ENCODE measurements at regions not wholly inside any gene's neighbourhood (a gene's known extent, or its start where the extent isn't known, plus 50 kb on each side); places are given as distances from the start of the nearest gene placed in this dataset.

DNA sequence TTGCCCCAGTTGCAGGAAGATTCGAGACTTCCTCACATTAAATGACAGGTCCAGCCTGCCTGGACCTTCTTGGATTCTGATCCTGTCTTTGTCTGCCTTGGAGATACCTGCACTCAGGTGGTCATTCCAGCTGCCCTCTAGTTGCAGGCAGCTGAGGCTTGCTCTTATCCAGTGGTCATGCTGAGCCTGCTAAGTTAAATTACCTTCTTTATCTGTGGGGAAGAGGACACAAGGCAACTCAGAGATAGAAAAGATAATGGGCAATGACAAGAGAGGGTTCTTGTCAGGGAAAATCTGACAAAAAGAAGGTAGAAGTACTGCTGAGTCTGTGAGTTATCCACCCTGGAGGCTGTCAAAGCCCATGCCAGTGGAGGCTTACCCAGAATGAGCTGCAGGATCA, 401.4 kb downstream of the MID1IP1 start:
- H4K20me1 ChIP-seq (ENCODE audit: control insufficient read depth, insufficient read depth, low read depth, low read length), result no peaks in the 10 kb centered on the region
- no peak for TF ChIP-seq EZH2phosphoT487 (IDR thresholded peaks at IDR 0.05; ENCODE audit: borderline replicate concordance, low read length)
- H3K4me3 ChIP-seq (ENCODE audit: low read length), result no peak overlapping the region

GRCh38 chrX:39203427-39203826, 402.2 kb downstream of the MID1IP1 start:
- H3K27ac ChIP-seq (ENCODE audit: low read depth, low read length), result no peak overlapping the region
- no peaks in the 10 kb centered on the region for H3K36me3 ChIP-seq (ENCODE audit: control insufficient read depth, low read length)
- TF ChIP-seq EZH2phosphoT487 (IDR thresholded peaks at IDR 0.05; ENCODE audit: borderline replicate concordance, low read length) (no peak), CTCF (IDR thresholded peaks at IDR 0.05; ENCODE audit: low read depth, low read length, poor library complexity, severe bottlenecking) (no peak)
- no peak overlapping the region for H3K4me3 ChIP-seq (ENCODE audit: low read length)
- H3F3A ChIP-seq (ENCODE audit: control insufficient read depth, insufficient read depth), result no peaks in the 10 kb centered on the region
- H3K9me3 ChIP-seq (ENCODE audit: control insufficient read depth, insufficient read depth, low read length), result no peaks in the 10 kb centered on the region
- no peaks in the 10 kb centered on the region for H3K9me2 ChIP-seq (replicated peaks; ENCODE audit: control insufficient read depth, low read length)
- H4K20me1 ChIP-seq (ENCODE audit: control insufficient read depth, insufficient read depth, low read depth, low read length), result no peaks in the 10 kb centered on the region
- no peak overlapping the region for H3K4me2 ChIP-seq (ENCODE audit: low read length)
- no peaks in the 10 kb centered on the region for H3K79me2 ChIP-seq (ENCODE audit: control insufficient read depth, low read length)
- no peaks in the 10 kb centered on the region for H3K27me3 ChIP-seq (ENCODE audit: control insufficient read depth, low read length)
- no peaks in the 10 kb centered on the region for H3K4me1 ChIP-seq (ENCODE audit: control insufficient read depth, low read length)

More for the DNA sequence above, 401.4 kb downstream of the MID1IP1 start:
- Histone ChIP-seq H3K27me3 (ENCODE audit: control insufficient read depth, low read length) (no peaks in the 10 kb centered on the region), H3K9me3 (ENCODE audit: control insufficient read depth, insufficient read depth, low read length) (no peaks in the 10 kb centered on the region), H3K27ac (ENCODE audit: low read depth, low read length) (no peak overlapping the region), H3K4me1 (ENCODE audit: control insufficient read depth, low read length) (no peaks in the 10 kb centered on the region), H3K4me2 (ENCODE audit: low read length) (no peak overlapping the region), H3F3A (ENCODE audit: control insufficient read depth, insufficient read depth) (no peaks in the 10 kb centered on the region), H3K36me3 (ENCODE audit: control insufficient read depth, low read length) (no peaks in the 10 kb centered on the region), H3K9me2 (replicated peaks; ENCODE audit: control insufficient read depth, low read length) (no peaks in the 10 kb centered on the region), H3K79me2 (ENCODE audit: control insufficient read depth, low read length) (no peaks in the 10 kb centered on the region)

- Histone ChIP-seq H3K4me1 (ENCODE audit: control insufficient read depth, low read length) (no peaks in the 10 kb centered on the region), H3K79me2 (ENCODE audit: control insufficient read depth, low read length) (no peaks in the 10 kb centered on the region), H3K9me2 (replicated peaks; ENCODE audit: control insufficient read depth, low read length) (no peaks in the 10 kb centered on the region), H3K27ac (ENCODE audit: low read depth, low read length) (no peak overlapping the region), H3F3A (ENCODE audit: control insufficient read depth, insufficient read depth) (no peaks in the 10 kb centered on the region), H3K27me3 (ENCODE audit: control insufficient read depth, low read length) (no peaks in the 10 kb centered on the region), H3K36me3 (ENCODE audit: control insufficient read depth, low read length) (no peaks in the 10 kb centered on the region), H3K4me2 (ENCODE audit: low read length) (no peak overlapping the region), H3K4me3 (ENCODE audit: low read length) (no peak overlapping the region), H4K20me1 (ENCODE audit: control insufficient read depth, insufficient read depth, low read depth, low read length) (no peaks in the 10 kb centered on the region), H3K9me3 (ENCODE audit: control insufficient read depth, insufficient read depth, low read length) (no peaks in the 10 kb centered on the region)
- TF ChIP-seq EZH2phosphoT487 (IDR thresholded peaks at IDR 0.05; ENCODE audit: borderline replicate concordance, low read length) (no peak), CTCF (IDR thresholded peaks at IDR 0.05; ENCODE audit: low read depth, low read length, poor library complexity, severe bottlenecking) (no peak)
Measured at GRCh38 chrX:39204353-39204752, 403.1 kb downstream of the MID1IP1 start.

GRCh38 chrX:39204945-39205344, 403.7 kb downstream of the MID1IP1 start:
- TF ChIP-seq CTCF (IDR thresholded peaks at IDR 0.05; ENCODE audit: low read depth, low read length, poor library complexity, severe bottlenecking) (no peak), EZH2phosphoT487 (IDR thresholded peaks at IDR 0.05; ENCODE audit: borderline replicate concordance, low read length) (no peak)
- Histone ChIP-seq H3K36me3 (ENCODE audit: control insufficient read depth, low read length) (no peaks in the 10 kb centered on the region), H3K27me3 (ENCODE audit: control insufficient read depth, low read length) (no peaks in the 10 kb centered on the region), H4K20me1 (ENCODE audit: control insufficient read depth, insufficient read depth, low read depth, low read length) (no peaks in the 10 kb centered on the region), H3F3A (ENCODE audit: control insufficient read depth, insufficient read depth) (no peaks in the 10 kb centered on the region), H3K9me3 (ENCODE audit: control insufficient read depth, insufficient read depth, low read length) (no peaks in the 10 kb centered on the region), H3K79me2 (ENCODE audit: control insufficient read depth, low read length) (no peaks in the 10 kb centered on the region), H3K27ac (ENCODE audit: low read depth, low read length) (no peak overlapping the region), H3K9me2 (replicated peaks; ENCODE audit: control insufficient read depth, low read length) (no peaks in the 10 kb centered on the region), H3K4me2 (ENCODE audit: low read length) (no peak overlapping the region), H3K4me3 (ENCODE audit: low read length) (no peak overlapping the region), H3K4me1 (ENCODE audit: control insufficient read depth, low read length) (no peaks in the 10 kb centered on the region)

All from DOHH2 (cell line).